ENCODE measurements at regions not wholly inside any gene's neighbourhood (a gene's known extent, or its start where the extent isn't known, plus 50 kb on each side); places are given as distances from the start of the nearest gene placed in this dataset.

- peaks cover 4% of the 10 kb centered on the region for H3K4me1 Mint-ChIP-seq
- ATAC-seq (no peak), DNase-seq (no peak)
- H3K9me3 ChIP-seq (ENCODE audit: control insufficient read depth, low read length, poor library complexity, severe bottlenecking): no peaks in the 10 kb centered on the region
- no peaks in the 10 kb centered on the region for H3K36me3 Mint-ChIP-seq (ENCODE audit: low read depth)
- H3K27ac Mint-ChIP-seq: no peak overlapping the region
- no peak overlapping the region for H3K4me3 Mint-ChIP-seq
- H3K27me3 Mint-ChIP-seq: peaks cover 63% of the 10 kb centered on the region
Measured at GRCh38 chr11:70713988-70714665, 315.8 kb downstream of the CTTN start.

GRCh38 chr11:70715166-70715951 lies 317.0 kb downstream of the CTTN start:
- Mint-ChIP-seq H3K4me3 (no peak overlapping the region), H3K36me3 (ENCODE audit: low read depth) (no peaks in the 10 kb centered on the region), H3K27ac (no peak overlapping the region), H3K4me1 (peaks cover 3% of the 10 kb centered on the region), H3K27me3 (peaks cover 53% of the 10 kb centered on the region)
- ATAC-seq (no peak), DNase-seq (no peak)
- no peaks in the 10 kb centered on the region for H3K9me3 ChIP-seq (ENCODE audit: control insufficient read depth, low read length, poor library complexity, severe bottlenecking)

GRCh38 chr11:70716216-70716615 lies 317.9 kb downstream of the CTTN start:
- no peak overlapping the region for H3K27ac Mint-ChIP-seq
- peaks cover 45% of the 10 kb centered on the region for H3K27me3 Mint-ChIP-seq
- no peak overlapping the region for H3K4me3 Mint-ChIP-seq
- DNase-seq (no peak), ATAC-seq (no peak)
- no peaks in the 10 kb centered on the region for H3K36me3 Mint-ChIP-seq (ENCODE audit: low read depth)
- no peaks in the 10 kb centered on the region for H3K9me3 ChIP-seq (ENCODE audit: control insufficient read depth, low read length, poor library complexity, severe bottlenecking)
- H3K4me1 Mint-ChIP-seq: peaks cover 2% of the 10 kb centered on the region

GRCh38 chr11:70716986-70717775 lies 318.9 kb downstream of the CTTN start:
- H3K27me3 Mint-ChIP-seq: peaks cover 43% of the 10 kb centered on the region
- peaks cover 3% of the 10 kb centered on the region for H3K36me3 Mint-ChIP-seq (ENCODE audit: low read depth)
- H3K4me3 Mint-ChIP-seq: no peak overlapping the region
- no peaks in the 10 kb centered on the region for H3K9me3 ChIP-seq (ENCODE audit: control insufficient read depth, low read length, poor library complexity, severe bottlenecking)
- H3K27ac Mint-ChIP-seq: no peak overlapping the region
- ATAC-seq (no peak), DNase-seq (no peak)
- H3K4me1 Mint-ChIP-seq: peaks cover 2% of the 10 kb centered on the region

- no peak overlapping the region for H3K4me3 Mint-ChIP-seq
- H3K4me1 Mint-ChIP-seq: peaks cover 2% of the 10 kb centered on the region
Measured at GRCh38 chr11:70717936-70718595, 319.7 kb downstream of the CTTN start.

GRCh38 chr11:70719516-70719915 lies 321.2 kb downstream of the CTTN start:
- ATAC-seq: no peak
- H3K36me3 Mint-ChIP-seq (ENCODE audit: low read depth): peaks cover 4% of the 10 kb centered on the region
- no peak overlapping the region for H3K4me3 Mint-ChIP-seq
- DNase-seq: no peak
- peaks cover 2% of the 10 kb centered on the region for H3K4me1 Mint-ChIP-seq
- H3K9me3 ChIP-seq (ENCODE audit: control insufficient read depth, low read length, poor library complexity, severe bottlenecking): no peaks in the 10 kb centered on the region
- no peak overlapping the region for H3K27ac Mint-ChIP-seq
- H3K27me3 Mint-ChIP-seq: peaks cover 21% of the 10 kb centered on the region

More at GRCh38 chr11:70717936-70718595, 319.7 kb downstream of the CTTN start:
- ATAC-seq: no peak
- Mint-ChIP-seq H3K27me3 (peaks cover 35% of the 10 kb centered on the region), H3K27ac (no peak overlapping the region), H3K36me3 (ENCODE audit: low read depth) (peaks cover 4% of the 10 kb centered on the region)
- no peaks in the 10 kb centered on the region for H3K9me3 ChIP-seq (ENCODE audit: control insufficient read depth, low read length, poor library complexity, severe bottlenecking)
- DNase-seq: no peak

GRCh38 chr11:70720281-70720680 lies 322.0 kb downstream of the CTTN start:
- Mint-ChIP-seq H3K4me1 (no peaks in the 10 kb centered on the region), H3K4me3 (no peak overlapping the region), H3K27me3 (peaks cover 17% of the 10 kb centered on the region), H3K36me3 (ENCODE audit: low read depth) (peaks cover 4% of the 10 kb centered on the region), H3K27ac (no peak overlapping the region)
- ATAC-seq: no peak
- no peaks in the 10 kb centered on the region for H3K9me3 ChIP-seq (ENCODE audit: control insufficient read depth, low read length, poor library complexity, severe bottlenecking)
- DNase-seq: no peak

- H3K27me3 Mint-ChIP-seq: peaks cover 17% of the 10 kb centered on the region
- no peaks in the 10 kb centered on the region for H3K9me3 ChIP-seq (ENCODE audit: control insufficient read depth, low read length, poor library complexity, severe bottlenecking)
- no peak overlapping the region for H3K4me3 Mint-ChIP-seq
- DNase-seq (no peak), ATAC-seq (no peak)
- H3K4me1 Mint-ChIP-seq: no peaks in the 10 kb centered on the region
- no peak overlapping the region for H3K27ac Mint-ChIP-seq
- peaks cover 4% of the 10 kb centered on the region for H3K36me3 Mint-ChIP-seq (ENCODE audit: low read depth)
Measured at GRCh38 chr11:70721006-70721405, 322.7 kb downstream of the CTTN start.

- H3K4me3 Mint-ChIP-seq: no peak overlapping the region
- H3K9me3 ChIP-seq (ENCODE audit: control insufficient read depth, low read length, poor library complexity, severe bottlenecking): no peaks in the 10 kb centered on the region
- ATAC-seq (no peak), DNase-seq (no peak)
- H3K27ac Mint-ChIP-seq: no peak overlapping the region
- no peaks in the 10 kb centered on the region for H3K4me1 Mint-ChIP-seq
- H3K27me3 Mint-ChIP-seq: peaks cover 10% of the 10 kb centered on the region
- H3K36me3 Mint-ChIP-seq (ENCODE audit: low read depth): peaks cover 4% of the 10 kb centered on the region
Measured at GRCh38 chr11:70725278-70725677, 326.9 kb downstream of the CTTN start.

- H3K9me3 ChIP-seq (ENCODE audit: control insufficient read depth, low read length, poor library complexity, severe bottlenecking): no peaks in the 10 kb centered on the region
- ATAC-seq: no peak
- H3K4me1 Mint-ChIP-seq: no peaks in the 10 kb centered on the region
- H3K27me3 Mint-ChIP-seq: peaks cover 13% of the 10 kb centered on the region
- H3K27ac Mint-ChIP-seq: no peak overlapping the region
- no peak overlapping the region for H3K4me3 Mint-ChIP-seq
- H3K36me3 Mint-ChIP-seq (ENCODE audit: low read depth): peaks cover 4% of the 10 kb centered on the region
- DNase-seq: no peak
Measured at GRCh38 chr11:70725739-70726138, 327.4 kb downstream of the CTTN start.

GRCh38 chr11:70727021-70727420 lies 328.7 kb downstream of the CTTN start:
- peaks cover 9% of the 10 kb centered on the region for H3K27me3 Mint-ChIP-seq
- no peaks in the 10 kb centered on the region for H3K9me3 ChIP-seq (ENCODE audit: control insufficient read depth, low read length, poor library complexity, severe bottlenecking)
- no peak overlapping the region for H3K27ac Mint-ChIP-seq
- DNase-seq: no peak
- no peak overlapping the region for H3K4me3 Mint-ChIP-seq
- no peak for ATAC-seq
- peaks cover 3% of the 10 kb centered on the region for H3K36me3 Mint-ChIP-seq (ENCODE audit: low read depth)
- no peaks in the 10 kb centered on the region for H3K4me1 Mint-ChIP-seq

- H3K4me1 Mint-ChIP-seq: no peaks in the 10 kb centered on the region
Measured at GRCh38 chr11:70727899-70728620, 329.7 kb downstream of the CTTN start.

More at GRCh38 chr11:70727899-70728620, 329.7 kb downstream of the CTTN start:
- no peaks in the 10 kb centered on the region for H3K36me3 Mint-ChIP-seq (ENCODE audit: low read depth)
- no peak for ATAC-seq
- no peaks in the 10 kb centered on the region for H3K9me3 ChIP-seq (ENCODE audit: control insufficient read depth, low read length, poor library complexity, severe bottlenecking)
- H3K27ac Mint-ChIP-seq: no peak overlapping the region
- no peak for DNase-seq
- peak overlapping the region; percentile 13 for H3K4me3 Mint-ChIP-seq
- peaks cover 11% of the 10 kb centered on the region for H3K27me3 Mint-ChIP-seq

All from T-helper 17 cell (primary cell).